HEK293 (cell line): ENCODE measurements at regions not wholly inside any gene's neighbourhood (a gene's known extent, or its start where the extent isn't known, plus 50 kb on each side); places are given as distances from the start of the nearest gene placed in this dataset.

Experiments used
- CTCF ChIA-PET: fragments of 350-600 bp; formaldehyde crosslinking; extraction: SDS; loops from one replicate; lab custom pipeline; 2021; ENCODE audit warnings: antibody characterized with exemption; lab: Yijun Ruan, JAX
- POLR2A ChIA-PET: fragments of 300-600 bp; formaldehyde crosslinking; extraction: SDS; loops from one replicate; lab custom pipeline; 2020; ENCODE audit warnings: antibody characterized with exemption, inconsistent platforms; lab: Yijun Ruan, JAX
- H3K27ac ChIP-seq: fragments of 200-500 bp; sonication (Bioruptor generic); 2 replicates; pipeline ENCODE4 v1.5.1; 2014; ENCODE audit warnings: low read depth, low read length, control low read depth, inconsistent platforms; ENCODE audit errors: extremely low read depth
- H3K36me3 ChIP-seq, 2 experiments: fragments of 200-500 bp in 1 of 2; sonication (Bioruptor generic) in 1 of 2; 1 replicate in 1 of 2; 2 replicates in 1 of 2; pipeline ENCODE4 v1.5.1; 2014 to 2017; ENCODE audit warnings: inconsistent platforms in 2 of 2, low read length in 2 of 2; ENCODE audit not compliant: control insufficient read depth in 2 of 2, insufficient read depth in 1 of 2
- H3K4me1 ChIP-seq: fragments of 200-500 bp; sonication (Bioruptor generic); 2 replicates; pipeline ENCODE4 v1.5.1; 2014; ENCODE audit warnings: mild to moderate bottlenecking, low read length, inconsistent platforms; ENCODE audit not compliant: control insufficient read depth, insufficient read depth
- H3K4me3 ChIP-seq: 2 replicates; pipeline ENCODE4 v1.5.1; 2011; ENCODE audit warnings: low read depth, mild to moderate bottlenecking, control low read depth, low read length, moderate library complexity
- H3K9me3 ChIP-seq: fragments of 200-500 bp; sonication (Bioruptor generic); 2 replicates; pipeline ENCODE4 v1.5.1; 2014; ENCODE audit warnings: low read depth, low read length, inconsistent platforms; ENCODE audit not compliant: control insufficient read depth, insufficient read depth
- GLI4 ChIP-seq: fragments of 450-650 bp; formaldehyde crosslinking; IDR thresholded peaks from 2 replicates; pipeline ENCODE4 v1.5.1; 2016; ENCODE audit warnings: missing biosample characterization, missing genetic modification characterization
- PRDM1 ChIP-seq: fragments of 450-650 bp; formaldehyde crosslinking; IDR thresholded peaks from 2 replicates; pipeline ENCODE4; 2016; ENCODE audit warnings: missing biosample characterization, missing genetic modification characterization
- SALL2 ChIP-seq: fragments of 450-650 bp; formaldehyde crosslinking; IDR thresholded peaks from 2 replicates; pipeline ENCODE4 v1.5.0; 2017; ENCODE audit warnings: missing biosample characterization, mild to moderate bottlenecking, missing genetic modification characterization, borderline replicate concordance
- SP7 ChIP-seq: fragments of 450-650 bp; formaldehyde crosslinking; IDR thresholded peaks from 2 replicates; pipeline ENCODE4 v1.5.1; 2016; ENCODE audit warnings: missing biosample characterization, missing genetic modification characterization
- ZNF138 ChIP-seq: fragments of 450-650 bp; formaldehyde crosslinking; IDR thresholded peaks from 2 replicates; pipeline ENCODE4 v1.5.1; 2016; ENCODE audit warnings: missing biosample characterization, missing genetic modification characterization, borderline replicate concordance
- ZNF394 ChIP-seq: fragments of 450-650 bp; formaldehyde crosslinking; IDR thresholded peaks from 2 replicates; pipeline ENCODE4 v1.5.1; 2016; ENCODE audit warnings: missing biosample characterization, missing genetic modification characterization, mild to moderate bottlenecking, moderate library complexity, borderline replicate concordance
- ZNF561 ChIP-seq: fragments of 450-650 bp; IDR thresholded peaks from 2 replicates; pipeline ENCODE4 v1.5.1; 2018; ENCODE audit warnings: missing biosample characterization, missing genetic modification characterization, borderline replicate concordance
- ZNF585B ChIP-seq: fragments of 450-650 bp; formaldehyde crosslinking; IDR thresholded peaks from 2 replicates; pipeline ENCODE4 v1.5.1; 2016; ENCODE audit warnings: missing biosample characterization, missing genetic modification characterization
- ZNF626 ChIP-seq: fragments of 450-650 bp; sonication (Bioruptor Pico); formaldehyde crosslinking; IDR thresholded peaks from 2 replicates; pipeline ENCODE4 v1.5.1; 2018; ENCODE audit warnings: missing biosample characterization, missing genetic modification characterization, inconsistent platforms
- ZNF654 ChIP-seq: fragments of 450-650 bp; formaldehyde crosslinking; IDR thresholded peaks from 2 replicates; pipeline ENCODE4 v1.5.1; 2016; ENCODE audit warnings: low read depth, missing biosample characterization, missing genetic modification characterization
- ZSCAN30 ChIP-seq: fragments of 450-650 bp; IDR thresholded peaks from 2 replicates; pipeline ENCODE4 v1.5.1; 2018; ENCODE audit warnings: missing biosample characterization, mild to moderate bottlenecking, missing genetic modification characterization, moderate library complexity
- TF ChIP-seq, protein P1 (sequence below): fragments of 450-650 bp; formaldehyde crosslinking; optimal IDR thresholded peaks from 2 replicates; pipeline ENCODE3; 2016; ENCODE audit warnings: missing biosample characterization, mild to moderate bottlenecking, missing genetic modification characterization
- TF ChIP-seq, protein P2 (sequence below): fragments of 450-650 bp; formaldehyde crosslinking; IDR thresholded peaks from 2 replicates; pipeline ENCODE4 v1.5.1; 2016; ENCODE audit warnings: missing biosample characterization, missing genetic modification characterization, low read depth
- TF ChIP-seq, protein P3 (sequence below): fragments of 450-650 bp; formaldehyde crosslinking; IDR thresholded peaks from 2 replicates; pipeline ENCODE4 v1.5.1; 2016; ENCODE audit warnings: missing biosample characterization, missing genetic modification characterization
- TF ChIP-seq, protein P4 (sequence below): fragments of 450-650 bp; formaldehyde crosslinking; IDR thresholded peaks from 2 replicates; pipeline ENCODE4 v1.5.1; 2016; ENCODE audit warnings: missing biosample characterization, missing genetic modification characterization
- TF ChIP-seq, protein P5 (sequence below): fragments of 450-650 bp; formaldehyde crosslinking; IDR thresholded peaks from 2 replicates; pipeline ENCODE4 v1.5.1; 2016; ENCODE audit warnings: missing biosample characterization, missing genetic modification characterization
- TF ChIP-seq, protein P6 (sequence below): fragments of 450-650 bp; formaldehyde crosslinking; IDR thresholded peaks from 2 replicates; pipeline ENCODE4 v1.5.1; 2017; ENCODE audit warnings: missing biosample characterization, missing genetic modification characterization
- TF ChIP-seq, protein P7 (sequence below): fragments of 450-650 bp; formaldehyde crosslinking; IDR thresholded peaks from 2 replicates; pipeline ENCODE4 v1.5.0; 2017; ENCODE audit warnings: missing biosample characterization, missing genetic modification characterization, borderline replicate concordance

DNA sequence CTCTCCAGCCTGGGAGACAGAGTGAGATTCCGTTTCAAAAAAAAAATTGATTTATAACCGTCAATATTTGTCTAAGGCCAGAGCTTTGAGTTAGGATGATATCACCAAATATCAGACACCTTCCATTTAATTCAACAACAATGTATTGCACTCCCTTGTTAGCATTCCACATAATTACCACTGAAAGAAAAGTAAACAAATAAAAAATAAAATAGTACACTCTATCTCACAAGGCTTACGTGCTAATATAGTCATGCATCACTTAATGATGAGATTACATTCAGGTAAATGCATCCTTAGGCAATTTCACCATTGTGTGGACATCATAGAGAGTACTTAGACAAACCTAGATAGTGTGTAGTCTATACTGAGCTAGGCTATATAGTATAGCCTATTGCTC is 127.6 kb upstream of the RHOBTB1 start (continued):
- TF ChIP-seq, protein P1, sequence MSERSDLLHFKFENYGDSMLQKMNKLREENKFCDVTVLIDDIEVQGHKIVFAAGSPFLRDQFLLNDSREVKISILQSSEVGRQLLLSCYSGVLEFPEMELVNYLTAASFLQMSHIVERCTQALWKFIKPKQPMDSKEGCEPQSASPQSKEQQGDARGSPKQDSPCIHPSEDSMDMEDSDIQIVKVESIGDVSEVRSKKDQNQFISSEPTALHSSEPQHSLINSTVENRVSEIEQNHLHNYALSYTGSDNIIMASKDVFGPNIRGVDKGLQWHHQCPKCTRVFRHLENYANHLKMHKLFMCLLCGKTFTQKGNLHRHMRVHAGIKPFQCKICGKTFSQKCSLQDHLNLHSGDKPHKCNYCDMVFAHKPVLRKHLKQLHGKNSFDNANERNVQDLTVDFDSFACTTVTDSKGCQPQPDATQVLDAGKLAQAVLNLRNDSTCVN (tag by site-specific recombination), result no peak
- no peak for TF ChIP-seq SALL2 (tag by site-specific recombination)
- TF ChIP-seq, protein P2, sequence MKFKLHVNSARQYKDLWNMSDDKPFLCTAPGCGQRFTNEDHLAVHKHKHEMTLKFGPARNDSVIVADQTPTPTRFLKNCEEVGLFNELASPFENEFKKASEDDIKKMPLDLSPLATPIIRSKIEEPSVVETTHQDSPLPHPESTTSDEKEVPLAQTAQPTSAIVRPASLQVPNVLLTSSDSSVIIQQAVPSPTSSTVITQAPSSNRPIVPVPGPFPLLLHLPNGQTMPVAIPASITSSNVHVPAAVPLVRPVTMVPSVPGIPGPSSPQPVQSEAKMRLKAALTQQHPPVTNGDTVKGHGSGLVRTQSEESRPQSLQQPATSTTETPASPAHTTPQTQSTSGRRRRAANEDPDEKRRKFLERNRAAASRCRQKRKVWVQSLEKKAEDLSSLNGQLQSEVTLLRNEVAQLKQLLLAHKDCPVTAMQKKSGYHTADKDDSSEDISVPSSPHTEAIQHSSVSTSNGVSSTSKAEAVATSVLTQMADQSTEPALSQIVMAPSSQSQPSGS (tag by site-specific recombination), result no peak
- TF ChIP-seq, protein P3, sequence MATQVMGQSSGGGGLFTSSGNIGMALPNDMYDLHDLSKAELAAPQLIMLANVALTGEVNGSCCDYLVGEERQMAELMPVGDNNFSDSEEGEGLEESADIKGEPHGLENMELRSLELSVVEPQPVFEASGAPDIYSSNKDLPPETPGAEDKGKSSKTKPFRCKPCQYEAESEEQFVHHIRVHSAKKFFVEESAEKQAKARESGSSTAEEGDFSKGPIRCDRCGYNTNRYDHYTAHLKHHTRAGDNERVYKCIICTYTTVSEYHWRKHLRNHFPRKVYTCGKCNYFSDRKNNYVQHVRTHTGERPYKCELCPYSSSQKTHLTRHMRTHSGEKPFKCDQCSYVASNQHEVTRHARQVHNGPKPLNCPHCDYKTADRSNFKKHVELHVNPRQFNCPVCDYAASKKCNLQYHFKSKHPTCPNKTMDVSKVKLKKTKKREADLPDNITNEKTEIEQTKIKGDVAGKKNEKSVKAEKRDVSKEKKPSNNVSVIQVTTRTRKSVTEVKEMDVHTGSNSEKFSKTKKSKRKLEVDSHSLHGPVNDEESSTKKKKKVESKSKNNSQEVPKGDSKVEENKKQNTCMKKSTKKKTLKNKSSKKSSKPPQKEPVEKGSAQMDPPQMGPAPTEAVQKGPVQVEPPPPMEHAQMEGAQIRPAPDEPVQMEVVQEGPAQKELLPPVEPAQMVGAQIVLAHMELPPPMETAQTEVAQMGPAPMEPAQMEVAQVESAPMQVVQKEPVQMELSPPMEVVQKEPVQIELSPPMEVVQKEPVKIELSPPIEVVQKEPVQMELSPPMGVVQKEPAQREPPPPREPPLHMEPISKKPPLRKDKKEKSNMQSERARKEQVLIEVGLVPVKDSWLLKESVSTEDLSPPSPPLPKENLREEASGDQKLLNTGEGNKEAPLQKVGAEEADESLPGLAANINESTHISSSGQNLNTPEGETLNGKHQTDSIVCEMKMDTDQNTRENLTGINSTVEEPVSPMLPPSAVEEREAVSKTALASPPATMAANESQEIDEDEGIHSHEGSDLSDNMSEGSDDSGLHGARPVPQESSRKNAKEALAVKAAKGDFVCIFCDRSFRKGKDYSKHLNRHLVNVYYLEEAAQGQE (tag by site-specific recombination), result no peak
- TF ChIP-seq, all 188 proteins: peak for 0

DNA sequence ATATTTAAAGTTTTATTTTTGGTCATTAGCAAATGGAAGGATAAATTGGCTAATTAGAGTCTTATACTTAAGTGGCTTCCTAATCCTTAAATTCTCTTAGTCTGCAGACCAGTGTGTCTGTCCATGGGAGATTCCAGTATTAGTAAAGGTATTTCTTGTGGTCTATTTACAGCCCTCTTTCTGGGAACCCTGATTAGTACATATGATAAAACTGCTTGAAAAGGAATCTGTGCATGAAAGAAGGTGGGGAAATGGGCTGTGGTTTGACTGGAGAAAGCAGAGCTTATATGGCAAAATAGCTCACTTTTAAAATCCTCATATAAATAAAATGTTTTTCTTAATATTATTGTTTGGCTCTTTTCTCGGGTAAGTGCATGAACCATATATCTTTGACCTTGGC is 124.5 kb upstream of the RHOBTB1 start:
- Histone ChIP-seq H3K27ac (no peak overlapping the region), H3K4me1 (no peaks in the 10 kb centered on the region), H3K4me3 (no peak overlapping the region), H3K36me3 (no peaks in the 10 kb centered on the region), H3K9me3 (no peaks in the 10 kb centered on the region)
- ChIA-PET POLR2A (interaction anchor here (0.8 kb wide), 1 partner anchor 10 kb away, joined by 3 read pairs; no protein-coding TSS in a partner anchor), CTCF (no interaction called here)
- TF ChIP-seq GLI4 (tag by site-specific recombination) (no peak), ZNF654 (tag by site-specific recombination) (no peak), SP7 (tag by site-specific recombination) (no peak), ZNF585B (tag by site-specific recombination) (no peak), ZNF394 (tag by site-specific recombination) (no peak), ZNF138 (tag by site-specific recombination) (no peak), PRDM1 (tag by site-specific recombination) (no peak), ZSCAN30 (tag by site-specific recombination) (no peak), ZNF626 (no peak), ZNF561 (tag by site-specific recombination) (no peak)
- TF ChIP-seq, protein P4, sequence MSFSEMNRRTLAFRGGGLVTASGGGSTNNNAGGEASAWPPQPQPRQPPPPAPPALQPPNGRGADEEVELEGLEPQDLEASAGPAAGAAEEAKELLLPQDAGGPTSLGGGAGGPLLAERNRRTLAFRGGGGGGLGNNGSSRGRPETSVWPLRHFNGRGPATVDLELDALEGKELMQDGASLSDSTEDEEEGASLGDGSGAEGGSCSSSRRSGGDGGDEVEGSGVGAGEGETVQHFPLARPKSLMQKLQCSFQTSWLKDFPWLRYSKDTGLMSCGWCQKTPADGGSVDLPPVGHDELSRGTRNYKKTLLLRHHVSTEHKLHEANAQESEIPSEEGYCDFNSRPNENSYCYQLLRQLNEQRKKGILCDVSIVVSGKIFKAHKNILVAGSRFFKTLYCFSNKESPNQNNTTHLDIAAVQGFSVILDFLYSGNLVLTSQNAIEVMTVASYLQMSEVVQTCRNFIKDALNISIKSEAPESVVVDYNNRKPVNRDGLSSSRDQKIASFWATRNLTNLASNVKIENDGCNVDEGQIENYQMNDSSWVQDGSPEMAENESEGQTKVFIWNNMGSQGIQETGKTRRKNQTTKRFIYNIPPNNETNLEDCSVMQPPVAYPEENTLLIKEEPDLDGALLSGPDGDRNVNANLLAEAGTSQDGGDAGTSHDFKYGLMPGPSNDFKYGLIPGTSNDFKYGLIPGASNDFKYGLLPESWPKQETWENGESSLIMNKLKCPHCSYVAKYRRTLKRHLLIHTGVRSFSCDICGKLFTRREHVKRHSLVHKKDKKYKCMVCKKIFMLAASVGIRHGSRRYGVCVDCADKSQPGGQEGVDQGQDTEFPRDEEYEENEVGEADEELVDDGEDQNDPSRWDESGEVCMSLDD (tag by site-specific recombination), result no peak
- TF ChIP-seq, protein P5, sequence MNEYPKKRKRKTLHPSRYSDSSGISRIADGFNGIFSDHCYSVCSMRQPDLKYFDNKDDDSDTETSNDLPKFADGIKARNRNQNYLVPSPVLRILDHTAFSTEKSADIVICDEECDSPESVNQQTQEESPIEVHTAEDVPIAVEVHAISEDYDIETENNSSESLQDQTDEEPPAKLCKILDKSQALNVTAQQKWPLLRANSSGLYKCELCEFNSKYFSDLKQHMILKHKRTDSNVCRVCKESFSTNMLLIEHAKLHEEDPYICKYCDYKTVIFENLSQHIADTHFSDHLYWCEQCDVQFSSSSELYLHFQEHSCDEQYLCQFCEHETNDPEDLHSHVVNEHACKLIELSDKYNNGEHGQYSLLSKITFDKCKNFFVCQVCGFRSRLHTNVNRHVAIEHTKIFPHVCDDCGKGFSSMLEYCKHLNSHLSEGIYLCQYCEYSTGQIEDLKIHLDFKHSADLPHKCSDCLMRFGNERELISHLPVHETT (tag by site-specific recombination), result no peak
- TF ChIP-seq, protein P6, sequence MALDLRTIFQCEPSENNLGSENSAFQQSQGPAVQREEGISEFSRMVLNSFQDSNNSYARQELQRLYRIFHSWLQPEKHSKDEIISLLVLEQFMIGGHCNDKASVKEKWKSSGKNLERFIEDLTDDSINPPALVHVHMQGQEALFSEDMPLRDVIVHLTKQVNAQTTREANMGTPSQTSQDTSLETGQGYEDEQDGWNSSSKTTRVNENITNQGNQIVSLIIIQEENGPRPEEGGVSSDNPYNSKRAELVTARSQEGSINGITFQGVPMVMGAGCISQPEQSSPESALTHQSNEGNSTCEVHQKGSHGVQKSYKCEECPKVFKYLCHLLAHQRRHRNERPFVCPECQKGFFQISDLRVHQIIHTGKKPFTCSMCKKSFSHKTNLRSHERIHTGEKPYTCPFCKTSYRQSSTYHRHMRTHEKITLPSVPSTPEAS, result no peak
- TF ChIP-seq, protein P1 (tag by site-specific recombination), result no peak
- TF ChIP-seq, protein P7, sequence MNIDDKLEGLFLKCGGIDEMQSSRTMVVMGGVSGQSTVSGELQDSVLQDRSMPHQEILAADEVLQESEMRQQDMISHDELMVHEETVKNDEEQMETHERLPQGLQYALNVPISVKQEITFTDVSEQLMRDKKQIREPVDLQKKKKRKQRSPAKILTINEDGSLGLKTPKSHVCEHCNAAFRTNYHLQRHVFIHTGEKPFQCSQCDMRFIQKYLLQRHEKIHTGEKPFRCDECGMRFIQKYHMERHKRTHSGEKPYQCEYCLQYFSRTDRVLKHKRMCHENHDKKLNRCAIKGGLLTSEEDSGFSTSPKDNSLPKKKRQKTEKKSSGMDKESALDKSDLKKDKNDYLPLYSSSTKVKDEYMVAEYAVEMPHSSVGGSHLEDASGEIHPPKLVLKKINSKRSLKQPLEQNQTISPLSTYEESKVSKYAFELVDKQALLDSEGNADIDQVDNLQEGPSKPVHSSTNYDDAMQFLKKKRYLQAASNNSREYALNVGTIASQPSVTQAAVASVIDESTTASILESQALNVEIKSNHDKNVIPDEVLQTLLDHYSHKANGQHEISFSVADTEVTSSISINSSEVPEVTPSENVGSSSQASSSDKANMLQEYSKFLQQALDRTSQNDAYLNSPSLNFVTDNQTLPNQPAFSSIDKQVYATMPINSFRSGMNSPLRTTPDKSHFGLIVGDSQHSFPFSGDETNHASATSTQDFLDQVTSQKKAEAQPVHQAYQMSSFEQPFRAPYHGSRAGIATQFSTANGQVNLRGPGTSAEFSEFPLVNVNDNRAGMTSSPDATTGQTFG (tag by site-specific recombination), result no peak
